Activated T-helper 17 cell treated with anti-CD3 and anti-CD28 coated beads, Interleukin-2, amount 50 U/mL, for 72 hours (primary cell): ENCODE measurements at regions not wholly inside any gene's neighbourhood (a gene's known extent, or its start where the extent isn't known, plus 50 kb on each side); places are given as distances from the start of the nearest gene placed in this dataset.
"Not testable (repeated sequence)": the region's sequence is repeated elsewhere in the genome, so short reads cannot be mapped to it uniquely, and the experiment has no call there.

Source experiments
- ATAC-seq: fragments of 150-1000 bp; cut with Tn5 transposase; replicated peaks from 2 replicates; pipeline ENCODE4 v1.10.0; 2021; ENCODE audit warnings: mild to moderate bottlenecking, moderate library complexity
- H3K27ac Mint-ChIP-seq: one replicate; pipeline ENCODE4 v1.8.0; 2022; ENCODE audit warnings: mixed read lengths
- H3K27me3 Mint-ChIP-seq: one replicate; pipeline ENCODE4 v1.8.0; 2022; ENCODE audit warnings: mixed read lengths
- H3K36me3 Mint-ChIP-seq: one replicate; pipeline ENCODE4 v1.8.0; 2022; ENCODE audit warnings: low read depth, mild to moderate bottlenecking, mixed read lengths
- H3K4me1 Mint-ChIP-seq: one replicate; pipeline ENCODE4 v1.8.0; 2022; ENCODE audit warnings: mixed read lengths
- H3K4me3 Mint-ChIP-seq: one replicate; pipeline ENCODE4 v1.8.0; 2022; ENCODE audit warnings: mild to moderate bottlenecking, mixed read lengths
- H3K9me3 Mint-ChIP-seq: one replicate; pipeline ENCODE4 v1.8.0; 2022; ENCODE audit warnings: mixed read lengths

GRCh38 chr9:84504360-84504759 lies 163.8 kb upstream of the SLC28A3 start:
- Mint-ChIP-seq H3K27ac (no peak overlapping the region), H3K36me3 (no peaks in the 10 kb centered on the region), H3K9me3 (no peaks in the 10 kb centered on the region), H3K27me3 (peaks cover 4% of the 10 kb centered on the region), H3K4me3 (no peak overlapping the region), H3K4me1 (no peaks in the 10 kb centered on the region)
- no peak for ATAC-seq

- Mint-ChIP-seq H3K27ac (no peak overlapping the region), H3K27me3 (peaks cover 19% of the 10 kb centered on the region), H3K4me1 (no peaks in the 10 kb centered on the region), H3K4me3 (no peak overlapping the region), H3K9me3 (no peaks in the 10 kb centered on the region), H3K36me3 (no peaks in the 10 kb centered on the region)
- ATAC-seq, result no peak
Observed at GRCh38 chr9:84511651-84512050, 157.9 kb upstream of the NTRK2 start.

GRCh38 chr9:84512493-84512892 lies 157.0 kb upstream of the NTRK2 start:
- no peaks in the 10 kb centered on the region for H3K9me3 Mint-ChIP-seq

GRCh38 chr9:84513473-84513872 lies 156.1 kb upstream of the NTRK2 start:
- Mint-ChIP-seq H3K9me3 (peaks cover 4% of the 10 kb centered on the region), H3K4me1 (no peaks in the 10 kb centered on the region), H3K27ac (no peak overlapping the region), H3K27me3 (peaks cover 19% of the 10 kb centered on the region), H3K4me3 (no peak overlapping the region), H3K36me3 (no peaks in the 10 kb centered on the region)
- no peak for ATAC-seq

More at GRCh38 chr9:84512493-84512892, 157.0 kb upstream of the NTRK2 start:
- H3K27me3 Mint-ChIP-seq, result peaks cover 19% of the 10 kb centered on the region
- no peak for ATAC-seq
- H3K27ac Mint-ChIP-seq, result no peak overlapping the region
- H3K36me3 Mint-ChIP-seq, result no peaks in the 10 kb centered on the region
- H3K4me3 Mint-ChIP-seq, result no peak overlapping the region
- no peaks in the 10 kb centered on the region for H3K4me1 Mint-ChIP-seq

- Mint-ChIP-seq H3K27me3 (peaks cover 19% of the 10 kb centered on the region), H3K4me3 (no peak overlapping the region)
Observed at GRCh38 chr9:84513979-84514378, 155.6 kb upstream of the NTRK2 start.

GRCh38 chr9:84514421-84514820 lies 155.1 kb upstream of the NTRK2 start:
- peaks cover 11% of the 10 kb centered on the region for H3K9me3 Mint-ChIP-seq
- no peaks in the 10 kb centered on the region for H3K4me1 Mint-ChIP-seq
- H3K27me3 Mint-ChIP-seq, result peaks cover 20% of the 10 kb centered on the region
- H3K27ac Mint-ChIP-seq, result no peak overlapping the region
- no peak for ATAC-seq
- no peak overlapping the region for H3K4me3 Mint-ChIP-seq
- no peaks in the 10 kb centered on the region for H3K36me3 Mint-ChIP-seq

More at GRCh38 chr9:84513979-84514378, 155.6 kb upstream of the NTRK2 start:
- peaks cover 6% of the 10 kb centered on the region for H3K9me3 Mint-ChIP-seq
- H3K36me3 Mint-ChIP-seq, result no peaks in the 10 kb centered on the region
- ATAC-seq, result no peak
- no peaks in the 10 kb centered on the region for H3K4me1 Mint-ChIP-seq
- no peak overlapping the region for H3K27ac Mint-ChIP-seq

- Mint-ChIP-seq H3K9me3 (peaks cover 12% of the 10 kb centered on the region), H3K36me3 (no peaks in the 10 kb centered on the region), H3K27ac (no peak overlapping the region), H3K4me1 (no peaks in the 10 kb centered on the region), H3K4me3 (no peak overlapping the region), H3K27me3 (peaks cover 19% of the 10 kb centered on the region)
- no peak for ATAC-seq
Observed at GRCh38 chr9:84517026-84517425, 152.5 kb upstream of the NTRK2 start.

GRCh38 chr9:84519413-84519812 lies 150.1 kb upstream of the NTRK2 start:
- ATAC-seq, result no peak

GRCh38 chr9:84521208-84521607 lies 148.3 kb upstream of the NTRK2 start:
- no peak overlapping the region for H3K4me3 Mint-ChIP-seq

More at GRCh38 chr9:84519413-84519812, 150.1 kb upstream of the NTRK2 start:
- Mint-ChIP-seq H3K4me3 (no peak overlapping the region), H3K27me3 (peaks cover 15% of the 10 kb centered on the region), H3K36me3 (no peaks in the 10 kb centered on the region), H3K9me3 (peaks cover 12% of the 10 kb centered on the region), H3K27ac (no peak overlapping the region), H3K4me1 (no peaks in the 10 kb centered on the region)

GRCh38 chr9:84526211-84526610 lies 143.3 kb upstream of the NTRK2 start:
- peaks cover 13% of the 10 kb centered on the region for H3K27me3 Mint-ChIP-seq
- H3K27ac Mint-ChIP-seq, H3K4me3 Mint-ChIP-seq, H3K4me1 Mint-ChIP-seq, H3K36me3 Mint-ChIP-seq, ATAC-seq: not testable (repeated sequence)
- peaks cover 10% of the 10 kb centered on the region for H3K9me3 Mint-ChIP-seq

More at GRCh38 chr9:84521208-84521607, 148.3 kb upstream of the NTRK2 start:
- H3K27me3 Mint-ChIP-seq, result peaks cover 18% of the 10 kb centered on the region
- H3K4me1 Mint-ChIP-seq, result no peaks in the 10 kb centered on the region
- H3K27ac Mint-ChIP-seq, result no peak overlapping the region
- peaks cover 12% of the 10 kb centered on the region for H3K9me3 Mint-ChIP-seq
- H3K36me3 Mint-ChIP-seq, result no peaks in the 10 kb centered on the region
- ATAC-seq, result no peak

- not testable (repeated sequence) for H3K4me1 Mint-ChIP-seq, H3K4me3 Mint-ChIP-seq, H3K27ac Mint-ChIP-seq, H3K36me3 Mint-ChIP-seq, ATAC-seq
- Mint-ChIP-seq H3K9me3 (peaks cover 10% of the 10 kb centered on the region), H3K27me3 (peaks cover 11% of the 10 kb centered on the region)
Observed at GRCh38 chr9:84527060-84527720, 142.3 kb upstream of the NTRK2 start.

GRCh38 chr9:84535973-84536372 lies 133.6 kb upstream of the NTRK2 start:
- not testable (repeated sequence) for H3K4me1 Mint-ChIP-seq, H3K27ac Mint-ChIP-seq, H3K27me3 Mint-ChIP-seq, H3K4me3 Mint-ChIP-seq, H3K9me3 Mint-ChIP-seq, ATAC-seq, H3K36me3 Mint-ChIP-seq

GRCh38 chr9:84538879-84539278 lies 130.7 kb upstream of the NTRK2 start:
- no peak for ATAC-seq
- no peaks in the 10 kb centered on the region for H3K4me1 Mint-ChIP-seq
- H3K4me3 Mint-ChIP-seq, result no peak overlapping the region
- no peaks in the 10 kb centered on the region for H3K36me3 Mint-ChIP-seq
- H3K9me3 Mint-ChIP-seq, result peaks cover 7% of the 10 kb centered on the region
- H3K27ac Mint-ChIP-seq, result no peak overlapping the region
- no peaks in the 10 kb centered on the region for H3K27me3 Mint-ChIP-seq

- H3K9me3 Mint-ChIP-seq, result peaks cover 3% of the 10 kb centered on the region
- no peaks in the 10 kb centered on the region for H3K36me3 Mint-ChIP-seq
- H3K4me1 Mint-ChIP-seq, result no peaks in the 10 kb centered on the region
- no peak for ATAC-seq
- H3K27me3 Mint-ChIP-seq, result peaks cover 5% of the 10 kb centered on the region
- no peak overlapping the region for H3K27ac Mint-ChIP-seq
- no peak overlapping the region for H3K4me3 Mint-ChIP-seq
Observed at GRCh38 chr9:84542554-84542953, 127.0 kb upstream of the NTRK2 start.

- ATAC-seq, result no peak
Observed at GRCh38 chr9:84554069-84554664, 115.4 kb upstream of the NTRK2 start.

More at GRCh38 chr9:84554069-84554664, 115.4 kb upstream of the NTRK2 start:
- no peak overlapping the region for H3K4me3 Mint-ChIP-seq
- no peaks in the 10 kb centered on the region for H3K36me3 Mint-ChIP-seq
- no peak overlapping the region for H3K27ac Mint-ChIP-seq
- no peaks in the 10 kb centered on the region for H3K9me3 Mint-ChIP-seq
- H3K4me1 Mint-ChIP-seq, result no peaks in the 10 kb centered on the region
- H3K27me3 Mint-ChIP-seq, result peaks cover 22% of the 10 kb centered on the region
